ENCODE measurements at regions not wholly inside any gene's neighbourhood (a gene's known extent, or its start where the extent isn't known, plus 50 kb on each side); places are given as distances from the start of the nearest gene placed in this dataset.
"Not testable (repeated sequence)": the region's sequence is repeated elsewhere in the genome, so short reads cannot be mapped to it uniquely, and the experiment has no call there.

GRCh38 chr12:46549527-46550265 lies 177.1 kb upstream of the SLC38A2 start:
- DNase-seq (ENCODE audit: low read depth): no peak

GRCh38 chr12:46548605-46549071 lies 176.1 kb upstream of the SLC38A2 start:
- peak; percentile 91 for DNase-seq (ENCODE audit: low read depth)

GRCh38 chr12:46547421-46548354 lies 175.1 kb upstream of the SLC38A2 start:
- peak; percentile 58 for DNase-seq (ENCODE audit: low read depth)

- DNase-seq (ENCODE audit: low read depth): peak; percentile 46
Observed at GRCh38 chr12:46546634-46547273, 174.2 kb upstream of the SLC38A2 start.

GRCh38 chr12:46543378-46543795 lies 170.8 kb upstream of the SLC38A2 start:
- DNase-seq (ENCODE audit: low read depth): not testable (repeated sequence)

GRCh38 chr12:46538976-46539375 lies 166.4 kb upstream of the SLC38A2 start:
- DNase-seq (ENCODE audit: low read depth): no peak

GRCh38 chr12:46537387-46537955 lies 164.9 kb upstream of the SLC38A2 start:
- DNase-seq (ENCODE audit: low read depth): peak; percentile 78

GRCh38 chr12:46536316-46536715 lies 163.7 kb upstream of the SLC38A2 start:
- not testable (repeated sequence) for DNase-seq (ENCODE audit: low read depth)

- no peak for DNase-seq (ENCODE audit: low read depth)
Observed at GRCh38 chr12:46535907-46536306, 163.3 kb upstream of the SLC38A2 start.

GRCh38 chr12:46535376-46535775 lies 162.8 kb upstream of the SLC38A2 start:
- no peak for DNase-seq (ENCODE audit: low read depth)

GRCh38 chr12:46534327-46534840 lies 161.8 kb upstream of the SLC38A2 start:
- no peak for DNase-seq (ENCODE audit: low read depth)

GRCh38 chr12:46533723-46534122 lies 161.2 kb upstream of the SLC38A2 start:
- no peak for DNase-seq (ENCODE audit: low read depth)

- no peak for DNase-seq (ENCODE audit: low read depth)
Observed at GRCh38 chr12:46531804-46532203, 159.2 kb upstream of the SLC38A2 start.

GRCh38 chr12:46531059-46531785 lies 158.6 kb upstream of the SLC38A2 start:
- no peak for DNase-seq (ENCODE audit: low read depth)

GRCh38 chr12:46530373-46531056 lies 157.9 kb upstream of the SLC38A2 start:
- no peak for DNase-seq (ENCODE audit: low read depth)

GRCh38 chr12:46526233-46526632 lies 153.7 kb upstream of the SLC38A2 start:
- peak; percentile 87 for DNase-seq (ENCODE audit: low read depth)

GRCh38 chr12:46524778-46525177 lies 152.2 kb upstream of the SLC38A2 start:
- DNase-seq (ENCODE audit: low read depth): peak; percentile 94

- peak; percentile 94 for DNase-seq (ENCODE audit: low read depth)
Observed at GRCh38 chr12:46523863-46524770, 151.5 kb upstream of the SLC38A2 start.

GRCh38 chr12:46523446-46523845 lies 150.9 kb upstream of the SLC38A2 start:
- no peak for DNase-seq (ENCODE audit: low read depth)
